Transverse colon (tissue), 4 donors: ENCODE measurements at regions not wholly inside any gene's neighbourhood (a gene's known extent, or its start where the extent isn't known, plus 50 kb on each side); places are given as distances from the start of the nearest gene placed in this dataset.

Experiments used
- POLR2AphosphoS5 ChIP-seq, 3 donors: sonication (generic); formaldehyde crosslinking; IDR thresholded peaks; one replicate each; pipeline ENCODE4 v1.6.1; 2016; ENCODE audit warnings: antibody characterized with exemption in 3 of 3
- TF ChIP-seq, protein P1 (sequence below), 5 experiments: fragments of 200-600 bp in 3 of 5; fragments of 450-650 bp in 2 of 5; sonication (generic) in 3 of 5; IDR thresholded peaks; 1 replicate in 2 of 5; 2 replicates in 3 of 5; pipeline ENCODE4 v1.5.1; 2016 to 2017; ENCODE audit warnings: antibody characterized with exemption in 5 of 5, inconsistent platforms in 3 of 5, mild to moderate bottlenecking in 2 of 5, moderate library complexity in 1 of 5

DNA sequence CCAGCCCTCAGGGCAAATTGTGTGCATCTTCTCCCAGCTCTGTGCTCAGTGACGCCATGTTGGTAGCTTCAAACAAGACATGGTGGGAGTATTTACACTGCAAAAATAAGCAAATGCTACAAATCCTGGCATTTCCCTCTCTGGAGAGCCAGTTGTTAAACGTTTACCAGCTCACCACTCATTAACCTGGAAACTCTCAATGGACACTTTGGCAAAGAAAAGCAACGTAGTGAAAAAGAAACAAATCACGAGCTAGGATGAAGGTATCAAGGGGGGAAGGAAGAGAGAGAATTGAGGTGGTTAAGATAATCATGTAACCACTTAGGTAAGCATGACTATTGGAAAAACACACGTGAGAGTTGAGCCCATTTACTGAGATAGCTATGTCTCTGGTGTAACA is 72.5 kb downstream of the MRPS30 start:
- TF ChIP-seq, protein P1, sequence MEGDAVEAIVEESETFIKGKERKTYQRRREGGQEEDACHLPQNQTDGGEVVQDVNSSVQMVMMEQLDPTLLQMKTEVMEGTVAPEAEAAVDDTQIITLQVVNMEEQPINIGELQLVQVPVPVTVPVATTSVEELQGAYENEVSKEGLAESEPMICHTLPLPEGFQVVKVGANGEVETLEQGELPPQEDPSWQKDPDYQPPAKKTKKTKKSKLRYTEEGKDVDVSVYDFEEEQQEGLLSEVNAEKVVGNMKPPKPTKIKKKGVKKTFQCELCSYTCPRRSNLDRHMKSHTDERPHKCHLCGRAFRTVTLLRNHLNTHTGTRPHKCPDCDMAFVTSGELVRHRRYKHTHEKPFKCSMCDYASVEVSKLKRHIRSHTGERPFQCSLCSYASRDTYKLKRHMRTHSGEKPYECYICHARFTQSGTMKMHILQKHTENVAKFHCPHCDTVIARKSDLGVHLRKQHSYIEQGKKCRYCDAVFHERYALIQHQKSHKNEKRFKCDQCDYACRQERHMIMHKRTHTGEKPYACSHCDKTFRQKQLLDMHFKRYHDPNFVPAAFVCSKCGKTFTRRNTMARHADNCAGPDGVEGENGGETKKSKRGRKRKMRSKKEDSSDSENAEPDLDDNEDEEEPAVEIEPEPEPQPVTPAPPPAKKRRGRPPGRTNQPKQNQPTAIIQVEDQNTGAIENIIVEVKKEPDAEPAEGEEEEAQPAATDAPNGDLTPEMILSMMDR (IDR thresholded peaks at IDR 0.05): no peak
- no peak for TF ChIP-seq POLR2AphosphoS5 (IDR thresholded peaks at IDR 0.05)
